ENCODE measurements at regions not wholly inside any gene's neighbourhood (a gene's known extent, or its start where the extent isn't known, plus 50 kb on each side); places are given as distances from the start of the nearest gene placed in this dataset.

- peak; percentile 18 for DNase-seq (ENCODE audit: low read depth)
These were observed 567.8 kb upstream of the KLHL29 start for GRCh38 chr2:22817197-22817596.

- no peak for DNase-seq (ENCODE audit: low read depth)
These were observed 563.5 kb upstream of the KLHL29 start for GRCh38 chr2:22821458-22821857.

- no peak for DNase-seq (ENCODE audit: low read depth)
These were observed 562.1 kb upstream of the KLHL29 start for GRCh38 chr2:22822835-22823234.

GRCh38 chr2:22824618-22825017 lies 560.4 kb upstream of the KLHL29 start:
- no peak for DNase-seq (ENCODE audit: low read depth)

GRCh38 chr2:22826703-22827102 lies 558.3 kb upstream of the KLHL29 start:
- DNase-seq (ENCODE audit: low read depth): no peak

- DNase-seq (ENCODE audit: low read depth): no peak
These were observed 555.2 kb upstream of the KLHL29 start for GRCh38 chr2:22829791-22830190.

- DNase-seq (ENCODE audit: low read depth): no peak
These were observed 552.8 kb upstream of the KLHL29 start for GRCh38 chr2:22832196-22832595.

- no peak for DNase-seq (ENCODE audit: low read depth)
These were observed 546.5 kb upstream of the KLHL29 start for GRCh38 chr2:22838461-22838860.

GRCh38 chr2:22842205-22842869 lies 542.6 kb upstream of the KLHL29 start:
- DNase-seq (ENCODE audit: low read depth): no peak

GRCh38 chr2:22843919-22844537 lies 541.0 kb upstream of the KLHL29 start:
- no peak for DNase-seq (ENCODE audit: low read depth)

- no peak for DNase-seq (ENCODE audit: low read depth)
These were observed 534.7 kb upstream of the KLHL29 start for GRCh38 chr2:22850310-22850709.

- no peak for DNase-seq (ENCODE audit: low read depth)
These were observed 530.4 kb upstream of the KLHL29 start for GRCh38 chr2:22854588-22854987.

GRCh38 chr2:22855081-22855480 lies 529.9 kb upstream of the KLHL29 start:
- DNase-seq (ENCODE audit: low read depth): no peak

- DNase-seq (ENCODE audit: low read depth): no peak
These were observed 529.2 kb upstream of the KLHL29 start for GRCh38 chr2:22855761-22856184.

GRCh38 chr2:22867973-22868372 lies 517.0 kb upstream of the KLHL29 start:
- DNase-seq (ENCODE audit: low read depth): no peak

- DNase-seq (ENCODE audit: low read depth): no peak
These were observed 506.9 kb upstream of the KLHL29 start for GRCh38 chr2:22878121-22878520.

GRCh38 chr2:22879009-22879863 lies 505.7 kb upstream of the KLHL29 start:
- no peak for DNase-seq (ENCODE audit: low read depth)

- no peak for DNase-seq (ENCODE audit: low read depth)
These were observed 504.8 kb upstream of the KLHL29 start for GRCh38 chr2:22880161-22880560.

GRCh38 chr2:22882011-22882410 lies 503.0 kb upstream of the KLHL29 start:
- DNase-seq (ENCODE audit: low read depth): no peak

- no peak for DNase-seq (ENCODE audit: low read depth)
These were observed 502.3 kb upstream of the KLHL29 start for GRCh38 chr2:22882643-22883042.

GRCh38 chr2:22883054-22883453 lies 501.9 kb upstream of the KLHL29 start:
- DNase-seq (ENCODE audit: low read depth): no peak

- no peak for DNase-seq (ENCODE audit: low read depth)
These were observed 499.7 kb upstream of the KLHL29 start for GRCh38 chr2:22885245-22885644.

GRCh38 chr2:22887426-22887825 lies 497.6 kb upstream of the KLHL29 start:
- DNase-seq (ENCODE audit: low read depth): no peak
